Tibial artery (tissue), 4 donors: ENCODE measurements at regions not wholly inside any gene's neighbourhood (a gene's known extent, or its start where the extent isn't known, plus 50 kb on each side); places are given as distances from the start of the nearest gene placed in this dataset.

Experiments used
- DNase-seq, 2 donors: peaks; one replicate each; pipeline ENCODE4 v3.0.0-alpha.2; 2019
- H3K27ac ChIP-seq, 2 donors: fragments of 200-600 bp; sonication (generic) in 1 of 2; 1 replicate in 1 of 2; 2 replicates in 1 of 2; pipeline ENCODE4 v1.5.1; 2018 to 2019; ENCODE audit warnings: mild to moderate bottlenecking in 1 of 2
- H3K27me3 ChIP-seq, 2 donors: fragments of 200-600 bp; sonication (generic) in 1 of 2; one replicate each; pipeline versions ENCODE4 v1.5.1 to v1.6.0; 2016 to 2019
- H3K36me3 ChIP-seq, 3 donors: fragments of 200-600 bp; sonication (generic) in 2 of 3; one replicate each; pipeline ENCODE4 v1.5.1; 2016 to 2019; ENCODE audit warnings: mild to moderate bottlenecking in 2 of 3
- H3K4me1 ChIP-seq, 4 donors: fragments of 200-600 bp; sonication (generic) in 2 of 4; 1 replicate in 3 of 4; 2 replicates in 1 of 4; pipeline ENCODE4 v1.5.1; 2016 to 2019
- H3K4me3 ChIP-seq, 2 donors: fragments of 200-600 bp; sonication (generic) in 1 of 2; 1 replicate in 1 of 2; 2 replicates in 1 of 2; pipeline ENCODE4 v1.5.1; 2018 to 2019; ENCODE audit warnings: mild to moderate bottlenecking in 2 of 2
- H3K9me3 ChIP-seq, 3 donors: fragments of 200-600 bp; sonication (generic) in 1 of 3; one replicate each; pipeline ENCODE4 v1.5.1; 2016 to 2019
- intact Hi-C: fragments of 100-400 bp; cut with DNase I; formaldehyde crosslinking; loops from one replicate; pipeline ENCODE4 v1.15.0; 2023; ENCODE audit warnings: low total_unique reads
- TF ChIP-seq, protein P1 (sequence below), 2 experiments: fragments of 200-600 bp in 1 of 2; fragments of 450-650 bp in 1 of 2; IDR thresholded peaks; one replicate each; pipeline ENCODE4 v1.5.1; 2017 to 2019; ENCODE audit warnings: antibody characterized with exemption in 2 of 2, mild to moderate bottlenecking in 1 of 2, moderate library complexity in 1 of 2

GRCh38 chr17:33531311-33531710, 238.2 kb upstream of the ASIC2 start:
- no peak for DNase-seq
- H3K27me3 ChIP-seq, result no peaks in the 10 kb centered on the region
- H3K27ac ChIP-seq, result no peak overlapping the region
- H3K4me1 ChIP-seq, result no peaks in the 10 kb centered on the region
- no peaks in the 10 kb centered on the region for H3K36me3 ChIP-seq
- intact Hi-C loops, result no loop called here
- H3K4me3 ChIP-seq, result no peak overlapping the region
- H3K9me3 ChIP-seq, result peaks cover 0 to 13% (median 3%) of the 10 kb centered on the region in 3 donors
- TF ChIP-seq, protein P1, sequence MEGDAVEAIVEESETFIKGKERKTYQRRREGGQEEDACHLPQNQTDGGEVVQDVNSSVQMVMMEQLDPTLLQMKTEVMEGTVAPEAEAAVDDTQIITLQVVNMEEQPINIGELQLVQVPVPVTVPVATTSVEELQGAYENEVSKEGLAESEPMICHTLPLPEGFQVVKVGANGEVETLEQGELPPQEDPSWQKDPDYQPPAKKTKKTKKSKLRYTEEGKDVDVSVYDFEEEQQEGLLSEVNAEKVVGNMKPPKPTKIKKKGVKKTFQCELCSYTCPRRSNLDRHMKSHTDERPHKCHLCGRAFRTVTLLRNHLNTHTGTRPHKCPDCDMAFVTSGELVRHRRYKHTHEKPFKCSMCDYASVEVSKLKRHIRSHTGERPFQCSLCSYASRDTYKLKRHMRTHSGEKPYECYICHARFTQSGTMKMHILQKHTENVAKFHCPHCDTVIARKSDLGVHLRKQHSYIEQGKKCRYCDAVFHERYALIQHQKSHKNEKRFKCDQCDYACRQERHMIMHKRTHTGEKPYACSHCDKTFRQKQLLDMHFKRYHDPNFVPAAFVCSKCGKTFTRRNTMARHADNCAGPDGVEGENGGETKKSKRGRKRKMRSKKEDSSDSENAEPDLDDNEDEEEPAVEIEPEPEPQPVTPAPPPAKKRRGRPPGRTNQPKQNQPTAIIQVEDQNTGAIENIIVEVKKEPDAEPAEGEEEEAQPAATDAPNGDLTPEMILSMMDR (IDR thresholded peaks at IDR 0.05), result no peak

- Histone ChIP-seq H3K36me3 (no peaks in the 10 kb centered on the region), H3K27ac (no peak overlapping the region), H3K27me3 (no peaks in the 10 kb centered on the region), H3K4me1 (no peaks in the 10 kb centered on the region), H3K4me3 (no peak overlapping the region), H3K9me3 (no peaks in the 10 kb centered on the region)
- intact Hi-C loops, result no loop called here
- DNase-seq, result no peak
- TF ChIP-seq, protein P1 (IDR thresholded peaks at IDR 0.05), result no peak
Observed at GRCh38 chr17:33534087-33534486, 241.0 kb upstream of the ASIC2 start.

GRCh38 chr17:33545124-33545523, 252.0 kb upstream of the ASIC2 start:
- Histone ChIP-seq H3K4me3 (no peak overlapping the region), H3K4me1 (no peaks in the 10 kb centered on the region), H3K9me3 (no peaks in the 10 kb centered on the region), H3K27me3 (no peaks in the 10 kb centered on the region), H3K36me3 (no peaks in the 10 kb centered on the region), H3K27ac (no peak overlapping the region)
- intact Hi-C loops, result no loop called here
- DNase-seq, result no peak
- TF ChIP-seq, protein P1 (IDR thresholded peaks at IDR 0.05), result no peak

DNA sequence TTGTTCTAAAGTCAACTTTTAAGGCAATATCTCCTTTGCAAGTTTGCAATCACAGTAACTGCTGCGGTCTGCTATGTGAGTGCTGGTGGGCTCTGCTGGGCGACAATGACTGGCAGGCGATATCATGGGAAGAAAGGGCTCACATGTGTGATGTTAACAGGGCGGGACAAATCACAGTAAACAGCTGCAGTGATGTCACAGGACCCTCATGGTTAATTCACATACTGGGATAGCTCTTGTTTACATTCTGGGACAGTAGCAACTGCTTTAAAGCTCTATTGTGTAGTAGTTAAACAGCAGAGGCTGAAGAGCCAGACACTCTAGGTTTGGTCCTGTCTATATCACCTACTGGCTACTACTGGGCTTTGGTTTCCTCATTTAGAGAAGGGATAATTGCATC, 257.2 kb upstream of the ASIC2 start:
- Histone ChIP-seq H3K4me3 (no peak overlapping the region), H3K27ac (no peak overlapping the region), H3K9me3 (no peaks in the 10 kb centered on the region), H3K27me3 (no peaks in the 10 kb centered on the region), H3K4me1 (no peaks in the 10 kb centered on the region), H3K36me3 (no peaks in the 10 kb centered on the region)
- no peak for DNase-seq
- intact Hi-C loops, result no loop called here
- TF ChIP-seq, protein P1 (IDR thresholded peaks at IDR 0.05), result no peak

DNA sequence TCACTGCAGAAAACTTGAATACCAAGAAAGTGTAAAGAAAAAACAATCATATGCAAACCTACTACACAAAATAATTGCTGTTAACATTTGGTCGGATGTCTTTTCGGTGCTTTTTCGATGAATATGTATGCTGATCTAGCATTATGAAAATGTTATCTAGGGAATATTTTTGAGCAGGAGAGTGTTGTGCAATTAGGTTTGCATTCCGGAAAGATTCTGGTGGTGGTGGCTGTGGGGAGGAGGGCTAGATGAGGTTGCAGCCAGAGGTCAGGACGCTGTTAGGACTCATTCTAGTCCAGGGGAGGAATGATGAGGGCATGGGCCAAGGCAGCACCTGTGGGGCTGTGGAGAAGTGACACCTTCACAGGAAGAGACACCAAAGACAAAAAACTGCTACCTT, 258.0 kb upstream of the ASIC2 start:
- Histone ChIP-seq H3K4me1 (no peaks in the 10 kb centered on the region), H3K36me3 (no peaks in the 10 kb centered on the region), H3K4me3 (no peak overlapping the region), H3K27me3 (no peaks in the 10 kb centered on the region), H3K27ac (no peak overlapping the region), H3K9me3 (no peaks in the 10 kb centered on the region)
- DNase-seq, result no peak
- TF ChIP-seq, protein P1 (IDR thresholded peaks at IDR 0.05), result no peak
- intact Hi-C loops, result no loop called here

DNA sequence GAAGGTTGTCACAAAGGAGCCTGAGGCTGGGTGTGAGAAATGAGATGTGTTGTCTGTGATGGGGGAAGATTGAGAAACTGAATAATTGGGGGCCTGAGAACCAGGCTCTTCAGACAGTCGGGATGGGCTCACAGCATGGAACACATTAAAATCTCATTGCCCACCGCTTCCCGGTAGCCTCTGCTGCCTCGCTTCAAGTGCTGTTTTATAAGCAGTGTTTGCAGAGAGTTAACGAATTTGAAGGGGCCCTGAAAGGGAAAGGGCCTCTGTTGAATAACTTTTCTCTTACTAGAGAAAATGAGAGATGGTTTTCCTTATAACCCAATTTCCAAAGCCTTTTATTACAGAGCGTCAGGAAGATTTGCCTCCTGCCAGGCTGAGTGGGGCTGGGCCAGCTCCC, 258.8 kb upstream of the ASIC2 start:
- TF ChIP-seq, protein P1 (IDR thresholded peaks at IDR 0.05), result no peak
- H3K9me3 ChIP-seq, result no peaks in the 10 kb centered on the region
- no peak overlapping the region for H3K4me3 ChIP-seq
- H3K27ac ChIP-seq, result no peak overlapping the region
- H3K4me1 ChIP-seq, result no peaks in the 10 kb centered on the region
- DNase-seq, result no peak
- H3K36me3 ChIP-seq, result no peaks in the 10 kb centered on the region
- H3K27me3 ChIP-seq, result no peaks in the 10 kb centered on the region
- intact Hi-C loops, result no loop called here
